ENCODE measurements at regions not wholly inside any gene's neighbourhood (a gene's known extent, or its start where the extent isn't known, plus 50 kb on each side); places are given as distances from the start of the nearest gene placed in this dataset.

- H3K9me2 ChIP-seq (ENCODE audit: insufficient read depth, low read length), result no peaks in the 10 kb centered on the region
- H3K9me3 ChIP-seq (ENCODE audit: low read length), result 0 out of 2 replicates have a peak, but pooled peaks cover 4% of the 10 kb centered on the region
- intact Hi-C loops (cut with micrococcal nuclease; ENCODE audit: unreplicated experiment), result no loop called here
- no TSS peak for BruUV-seq (replicated peaks)
- ChIA-PET POLR2A (no interaction called here), CTCF (ENCODE audit: unreplicated experiment) (no interaction called here)
- no peaks in the 10 kb centered on the region for H3K36me3 ChIP-seq (ENCODE audit: insufficient read depth, low read length)
- H3K4me2 ChIP-seq (ENCODE audit: low read length), result no peak overlapping the region
- H3K4me3 ChIP-seq (ENCODE audit: low read depth, low read length, poor library complexity, severe bottlenecking), result no peak overlapping the region
- H3K4me1 ChIP-seq (ENCODE audit: insufficient read depth, low read length, poor library complexity, severe bottlenecking), result no peaks in the 10 kb centered on the region
- H4K20me1 ChIP-seq (ENCODE audit: insufficient read depth, low read length), result no peaks in the 10 kb centered on the region
- TF ChIP-seq EZH2phosphoT487 (IDR thresholded peaks at IDR 0.05; ENCODE audit: borderline replicate concordance, low read depth, low read length) (no peak), CTCF (conservative IDR thresholded peaks at IDR 0.05; ENCODE audit: low read length) (no peak)
- no peak overlapping the region for H2AFZ ChIP-seq (ENCODE audit: low read length)
- no peak overlapping the region for H3K27ac ChIP-seq (ENCODE audit: low read depth, low read length, poor library complexity, severe bottlenecking)
- no peaks in the 10 kb centered on the region for H3K79me2 ChIP-seq (ENCODE audit: insufficient read depth, low read depth, low read length)
- no peak for DNase-seq (ENCODE audit: low spot score)
These were observed 389.2 kb upstream of the NFE2L3 start for GRCh38 chr7:25762511-25763462.

- no TSS peak for BruUV-seq (replicated peaks)
- no peaks in the 10 kb centered on the region for H3K9me2 ChIP-seq (ENCODE audit: insufficient read depth, low read length)
- H3K27ac ChIP-seq (ENCODE audit: low read depth, low read length, poor library complexity, severe bottlenecking), result no peak overlapping the region
- no peak overlapping the region for H2AFZ ChIP-seq (ENCODE audit: low read length)
- ChIA-PET POLR2A (no interaction called here), CTCF (ENCODE audit: unreplicated experiment) (no interaction called here)
- TF ChIP-seq CTCF (conservative IDR thresholded peaks at IDR 0.05; ENCODE audit: low read length), result no peak
- H3K4me1 ChIP-seq (ENCODE audit: insufficient read depth, low read length, poor library complexity, severe bottlenecking), result no peaks in the 10 kb centered on the region
- H3K4me3 ChIP-seq (ENCODE audit: low read depth, low read length, poor library complexity, severe bottlenecking), result no peak overlapping the region
- H4K20me1 ChIP-seq (ENCODE audit: insufficient read depth, low read length), result no peaks in the 10 kb centered on the region
- no peaks in the 10 kb centered on the region for H3K9me3 ChIP-seq (ENCODE audit: low read length)
- H3K4me2 ChIP-seq (ENCODE audit: low read length), result no peak overlapping the region
- DNase-seq (ENCODE audit: low spot score), result no peak
- no peaks in the 10 kb centered on the region for H3K36me3 ChIP-seq (ENCODE audit: insufficient read depth, low read length)
- no peaks in the 10 kb centered on the region for H3K79me2 ChIP-seq (ENCODE audit: insufficient read depth, low read depth, low read length)
- intact Hi-C loops (cut with micrococcal nuclease; ENCODE audit: unreplicated experiment), result no loop called here
These were observed 388.5 kb upstream of the NFE2L3 start for GRCh38 chr7:25763463-25763860.

GRCh38 chr7:25765110-25765655 lies 386.8 kb upstream of the NFE2L3 start:
- H3K9me2 ChIP-seq (ENCODE audit: insufficient read depth, low read length), result no peaks in the 10 kb centered on the region
- DNase-seq (ENCODE audit: low spot score), result no peak
- BruUV-seq (replicated peaks), result no TSS peak
- no peak overlapping the region for H3K4me3 ChIP-seq (ENCODE audit: low read depth, low read length, poor library complexity, severe bottlenecking)
- H3K9me3 ChIP-seq (ENCODE audit: low read length), result no peaks in the 10 kb centered on the region
- H3K4me1 ChIP-seq (ENCODE audit: insufficient read depth, low read length, poor library complexity, severe bottlenecking), result no peaks in the 10 kb centered on the region
- POLR2A ChIA-PET, result no interaction called here
- no peaks in the 10 kb centered on the region for H3K36me3 ChIP-seq (ENCODE audit: insufficient read depth, low read length)
- TF ChIP-seq EZH2phosphoT487 (IDR thresholded peaks at IDR 0.05; ENCODE audit: borderline replicate concordance, low read depth, low read length), result no peak
- no peak for TF ChIP-seq CTCF (conservative IDR thresholded peaks at IDR 0.05; ENCODE audit: low read length)
- H2AFZ ChIP-seq (ENCODE audit: low read length), result no peak overlapping the region
- H3K4me2 ChIP-seq (ENCODE audit: low read length), result no peak overlapping the region
- no peaks in the 10 kb centered on the region for H4K20me1 ChIP-seq (ENCODE audit: insufficient read depth, low read length)
- CTCF ChIA-PET (ENCODE audit: unreplicated experiment), result interaction anchor here (0.6 kb wide), 1 partner anchor 741 kb away, joined by 3 read pairs; no protein-coding TSS in a partner anchor
- no peak overlapping the region for H3K27ac ChIP-seq (ENCODE audit: low read depth, low read length, poor library complexity, severe bottlenecking)
- H3K79me2 ChIP-seq (ENCODE audit: insufficient read depth, low read depth, low read length), result no peaks in the 10 kb centered on the region
- intact Hi-C loops (cut with micrococcal nuclease; ENCODE audit: unreplicated experiment), result no loop called here

Data from OCI-LY7 (cell line).